OCI-LY7 (cell line): ENCODE measurements at regions not wholly inside any gene's neighbourhood (a gene's known extent, or its start where the extent isn't known, plus 50 kb on each side); places are given as distances from the start of the nearest gene placed in this dataset.

ENCODE experiments used
- BruUV-seq: library from RNA; stranded (reverse); fragments of 400-500 nt; replicated peaks from 2 replicates; lab custom pipeline; 2021; lab: Mats Ljungman, UMichigan
- CTCF ChIA-PET: fragments of 300-600 bp; sonication (Branson Sonifier 250); formaldehyde crosslinking; loops from one replicate; lab custom pipeline; 2022; ENCODE audit warnings: antibody characterized with exemption; ENCODE audit not compliant: unreplicated experiment; lab: Charles Lee
- POLR2A ChIA-PET: fragments of 300-600 bp; sonication (Branson Sonifier 250); formaldehyde crosslinking; loops from one replicate; lab custom pipeline; 2022; ENCODE audit warnings: antibody characterized with exemption; lab: Charles Lee
- DNase-seq: peaks from one replicate; pipeline ENCODE4 v3.0.0-alpha.2; 2015; ENCODE audit warnings: low spot score
- H2AFZ ChIP-seq: fragments of 200-600 bp; sonication (generic), shearing (Covaris generic); 2 replicates; pipeline ENCODE4 v1.6.1; 2014; ENCODE audit warnings: mild to moderate bottlenecking, antibody characterized with exemption, low read length, moderate library complexity
- H3K27ac ChIP-seq: fragments of 200-600 bp; sonication (generic); 2 replicates; pipeline ENCODE4 v1.5.1; 2014; ENCODE audit warnings: mixed run types, low read depth, mild to moderate bottlenecking, moderate library complexity, low read length, inconsistent platforms; ENCODE audit not compliant: poor library complexity, severe bottlenecking
- H3K36me3 ChIP-seq: fragments of 200-600 bp; sonication (generic); 2 replicates; pipeline ENCODE4 v1.6.1; 2014; ENCODE audit warnings: mild to moderate bottlenecking, antibody characterized with exemption, low read length, moderate library complexity, mixed read lengths; ENCODE audit not compliant: insufficient read depth
- H3K4me1 ChIP-seq: fragments of 200-600 bp; sonication (generic); 2 replicates; pipeline ENCODE4 v1.5.1; 2014; ENCODE audit warnings: mild to moderate bottlenecking, low read length; ENCODE audit not compliant: insufficient read depth, poor library complexity, severe bottlenecking
- H3K4me2 ChIP-seq: fragments of 200-600 bp; sonication (generic); 2 replicates; pipeline ENCODE4 v1.6.1; 2014; ENCODE audit warnings: mild to moderate bottlenecking, low read length
- H3K4me3 ChIP-seq: fragments of 200-600 bp; sonication (generic); 2 replicates; pipeline ENCODE4 v1.5.1; 2014; ENCODE audit warnings: mild to moderate bottlenecking, low read depth, low read length; ENCODE audit not compliant: poor library complexity, severe bottlenecking
- H3K79me2 ChIP-seq: fragments of 200-600 bp; sonication (generic); 2 replicates; pipeline ENCODE4 v1.6.1; 2016; ENCODE audit warnings: low read depth, mild to moderate bottlenecking, low read length, moderate library complexity, mixed read lengths; ENCODE audit not compliant: insufficient read depth
- H3K9me2 ChIP-seq: fragments of 200-600 bp; sonication (generic); 2 replicates; pipeline ENCODE4 v1.6.1; 2016; ENCODE audit warnings: mild to moderate bottlenecking, low read length, mixed read lengths; ENCODE audit not compliant: insufficient read depth
- H3K9me3 ChIP-seq: fragments of 200-600 bp; sonication (generic); 2 replicates; pipeline ENCODE4 v1.6.1; 2014; ENCODE audit warnings: mild to moderate bottlenecking, mixed run types, low read length, mixed read lengths
- H4K20me1 ChIP-seq: fragments of 200-600 bp; sonication (generic); 2 replicates; pipeline ENCODE4 v1.6.1; 2014; ENCODE audit warnings: mild to moderate bottlenecking, antibody characterized with exemption, low read length, moderate library complexity, mixed read lengths; ENCODE audit not compliant: insufficient read depth
- EZH2phosphoT487 ChIP-seq: fragments of 200-600 bp; sonication (generic); IDR thresholded peaks from 2 replicates; pipeline ENCODE4 v1.6.1; 2018; ENCODE audit warnings: low read depth, borderline replicate concordance, mild to moderate bottlenecking, mixed run types, antibody characterized with exemption, low read length, moderate library complexity, mixed read lengths
- intact Hi-C: fragments of 100-400 bp; cut with micrococcal nuclease; formaldehyde crosslinking; loops from one replicate; pipeline ENCODE4 v1.10.0; 2022; ENCODE audit not compliant: unreplicated experiment
- TF ChIP-seq, protein P1 (sequence below): fragments of 200-600 bp; sonication (generic); conservative IDR thresholded peaks from 2 replicates; pipeline ENCODE4 v1.5.1; 2014; ENCODE audit warnings: mild to moderate bottlenecking, antibody characterized with exemption, low read length, moderate library complexity, mixed read lengths

DNA sequence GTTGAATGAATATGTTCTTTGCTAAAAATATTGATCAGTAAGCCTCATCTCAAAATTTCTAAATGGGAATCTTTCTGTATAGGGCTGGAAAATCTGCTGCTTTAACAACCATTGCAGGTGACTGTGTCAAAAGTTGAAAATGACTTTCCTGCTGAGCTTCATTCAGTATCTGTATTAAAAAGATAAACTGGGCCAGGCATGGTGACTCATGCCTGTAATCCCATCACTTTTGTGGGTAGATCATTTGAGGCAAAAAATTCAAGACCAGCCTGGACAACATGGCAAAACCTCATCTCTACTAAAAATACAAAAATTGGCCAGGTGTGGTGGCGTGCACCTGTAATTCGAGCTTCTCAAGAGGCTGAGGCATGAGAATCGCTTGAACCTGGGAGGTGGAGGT, 213.7 kb upstream of the SYT10 start:
- CTCF ChIA-PET = no interaction called here
- no peak overlapping the region for H3K4me2 ChIP-seq
- no peaks in the 10 kb centered on the region for H3K4me1 ChIP-seq
- H3K79me2 ChIP-seq = no peaks in the 10 kb centered on the region
- no peaks in the 10 kb centered on the region for H3K9me2 ChIP-seq
- H3K9me3 ChIP-seq = 0 out of 2 replicates have a peak, but pooled peaks cover 3% of the 10 kb centered on the region
- no peaks in the 10 kb centered on the region for H3K36me3 ChIP-seq
- H3K27ac ChIP-seq = no peak overlapping the region
- H4K20me1 ChIP-seq = no peaks in the 10 kb centered on the region
- no peak for DNase-seq
- TF ChIP-seq EZH2phosphoT487 = no peak
- TF ChIP-seq, protein P1, sequence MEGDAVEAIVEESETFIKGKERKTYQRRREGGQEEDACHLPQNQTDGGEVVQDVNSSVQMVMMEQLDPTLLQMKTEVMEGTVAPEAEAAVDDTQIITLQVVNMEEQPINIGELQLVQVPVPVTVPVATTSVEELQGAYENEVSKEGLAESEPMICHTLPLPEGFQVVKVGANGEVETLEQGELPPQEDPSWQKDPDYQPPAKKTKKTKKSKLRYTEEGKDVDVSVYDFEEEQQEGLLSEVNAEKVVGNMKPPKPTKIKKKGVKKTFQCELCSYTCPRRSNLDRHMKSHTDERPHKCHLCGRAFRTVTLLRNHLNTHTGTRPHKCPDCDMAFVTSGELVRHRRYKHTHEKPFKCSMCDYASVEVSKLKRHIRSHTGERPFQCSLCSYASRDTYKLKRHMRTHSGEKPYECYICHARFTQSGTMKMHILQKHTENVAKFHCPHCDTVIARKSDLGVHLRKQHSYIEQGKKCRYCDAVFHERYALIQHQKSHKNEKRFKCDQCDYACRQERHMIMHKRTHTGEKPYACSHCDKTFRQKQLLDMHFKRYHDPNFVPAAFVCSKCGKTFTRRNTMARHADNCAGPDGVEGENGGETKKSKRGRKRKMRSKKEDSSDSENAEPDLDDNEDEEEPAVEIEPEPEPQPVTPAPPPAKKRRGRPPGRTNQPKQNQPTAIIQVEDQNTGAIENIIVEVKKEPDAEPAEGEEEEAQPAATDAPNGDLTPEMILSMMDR = no peak
- intact Hi-C loops = no loop called here
- no peak overlapping the region for H3K4me3 ChIP-seq
- POLR2A ChIA-PET = interaction anchor here (0.6 to 0.7 kb wide), 2 partner anchors 25 to 493 kb away, joined by 3 read pairs; no protein-coding TSS in a partner anchor
- H2AFZ ChIP-seq = no peak overlapping the region
- BruUV-seq = no TSS peak

DNA sequence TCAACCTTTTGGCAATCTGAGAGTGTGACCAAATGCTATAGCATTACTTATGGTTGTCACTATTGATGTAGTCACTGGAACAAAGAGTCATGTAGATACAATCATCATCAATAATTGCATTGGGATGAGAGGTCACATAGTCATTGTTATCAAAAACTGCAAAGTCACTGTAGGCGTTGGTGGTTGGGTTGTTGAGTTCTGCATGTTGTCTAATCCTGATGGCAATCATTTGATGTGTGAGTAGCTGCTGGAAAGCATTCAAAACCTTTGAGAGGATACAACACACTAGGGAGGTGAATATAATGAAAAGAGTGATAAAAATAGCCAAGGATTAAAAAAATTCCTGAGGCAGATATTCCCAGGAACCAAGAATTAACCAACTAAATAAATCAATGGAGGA, 214.7 kb upstream of the SYT10 start:
- Histone ChIP-seq H3K4me2 (no peak overlapping the region), H3K79me2 (no peaks in the 10 kb centered on the region), H2AFZ (no peak overlapping the region), H3K9me2 (no peaks in the 10 kb centered on the region), H3K9me3 (0 out of 2 replicates have a peak, but pooled peaks cover 3% of the 10 kb centered on the region), H4K20me1 (no peaks in the 10 kb centered on the region), H3K27ac (no peak overlapping the region), H3K4me3 (no peak overlapping the region), H3K4me1 (no peaks in the 10 kb centered on the region), H3K36me3 (no peaks in the 10 kb centered on the region)
- no peak for TF ChIP-seq EZH2phosphoT487
- TF ChIP-seq, protein P1 = no peak
- POLR2A ChIA-PET = no interaction called here
- BruUV-seq = no TSS peak
- no peak for DNase-seq
- CTCF ChIA-PET = no interaction called here
- intact Hi-C loops = no loop called here

DNA sequence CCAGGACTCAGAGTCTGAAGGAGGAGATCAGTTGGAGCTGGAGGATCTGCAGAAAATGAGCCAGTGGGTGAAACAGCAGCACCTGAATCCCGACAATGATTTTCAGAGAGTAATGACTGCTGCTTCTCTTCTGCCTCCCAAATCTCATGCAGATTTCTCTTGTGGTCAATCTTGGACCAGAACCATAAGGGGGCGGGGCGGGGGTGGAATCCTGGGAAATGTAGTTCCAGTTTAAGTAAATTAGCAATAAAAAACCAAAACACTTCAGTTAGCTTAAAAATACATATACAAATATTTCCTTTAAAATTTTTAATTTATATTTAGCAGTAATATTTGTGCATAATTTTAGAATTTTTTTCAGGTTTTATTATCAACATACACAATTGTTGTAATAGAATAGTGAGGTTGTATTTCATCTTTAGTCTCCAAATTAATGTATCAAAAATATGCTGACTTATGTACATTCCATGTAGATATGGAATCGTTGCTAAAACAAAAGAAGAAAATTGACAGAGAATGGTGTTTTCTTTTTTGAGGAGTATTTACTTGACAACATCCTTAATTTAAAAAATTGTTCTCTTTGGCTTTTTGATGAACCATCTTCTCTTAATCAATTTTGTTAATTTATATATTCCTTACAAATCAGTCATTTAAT, 223.5 kb upstream of the SYT10 start:
- ChIA-PET CTCF (no interaction called here), POLR2A (interaction anchor here (1.5 kb wide), 1 partner anchor 10 kb away, joined by 5 read pairs; no protein-coding TSS in a partner anchor)
- Histone ChIP-seq H3K27ac (no peak overlapping the region), H3K9me2 (no peaks in the 10 kb centered on the region), H3K4me1 (no peaks in the 10 kb centered on the region), H3K9me3 (no peaks in the 10 kb centered on the region), H4K20me1 (no peaks in the 10 kb centered on the region), H3K79me2 (no peaks in the 10 kb centered on the region), H3K4me3 (no peak overlapping the region), H2AFZ (no peak overlapping the region), H3K36me3 (no peaks in the 10 kb centered on the region), H3K4me2 (no peak overlapping the region)
- BruUV-seq = no TSS peak
- TF ChIP-seq EZH2phosphoT487 = no peak
- TF ChIP-seq, protein P1 = no peak
- intact Hi-C loops = no loop called here
- no peak for DNase-seq
